ENCODE measurements at regions not wholly inside any gene's neighbourhood (a gene's known extent, or its start where the extent isn't known, plus 50 kb on each side); places are given as distances from the start of the nearest gene placed in this dataset.

- TF ChIP-seq CTCF (IDR thresholded peaks at IDR 0.05; ENCODE audit: low read depth, low read length, poor library complexity, severe bottlenecking) (no peak), EZH2phosphoT487 (IDR thresholded peaks at IDR 0.05; ENCODE audit: borderline replicate concordance, low read length) (no peak)
Measured at GRCh38 chr1:91152331-91152730, 130.5 kb upstream of the ZNF644 start.

Data from DOHH2 (cell line).